ENCODE measurements at regions not wholly inside any gene's neighbourhood (a gene's known extent, or its start where the extent isn't known, plus 50 kb on each side); places are given as distances from the start of the nearest gene placed in this dataset.
"Not testable (repeated sequence)": the region's sequence is repeated elsewhere in the genome, so short reads cannot be mapped to it uniquely, and the experiment has no call there.

DNA sequence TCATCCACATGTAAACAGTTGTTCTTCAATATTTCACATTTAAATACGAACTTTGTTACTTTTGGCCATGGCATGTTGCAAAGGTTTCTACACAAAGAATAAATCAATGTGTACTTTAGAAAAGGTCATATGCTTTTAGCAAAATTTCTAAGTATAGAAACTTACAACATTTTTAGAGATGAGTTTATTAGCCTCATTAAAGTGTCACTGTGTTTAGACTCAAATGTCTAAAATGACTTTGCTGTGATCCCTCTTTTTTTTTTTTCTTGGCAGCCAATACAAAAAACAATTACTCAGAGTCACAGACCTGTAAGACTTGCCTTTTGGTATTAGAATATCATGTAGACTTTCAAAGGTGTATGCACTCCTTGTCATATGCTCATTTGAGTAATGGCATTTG, 349.3 kb upstream of the KIAA1217 start:
- no peak for DNase-seq (ENCODE audit: low read depth, low spot score)
- H3K27ac ChIP-seq, result no peak overlapping the region

DNA sequence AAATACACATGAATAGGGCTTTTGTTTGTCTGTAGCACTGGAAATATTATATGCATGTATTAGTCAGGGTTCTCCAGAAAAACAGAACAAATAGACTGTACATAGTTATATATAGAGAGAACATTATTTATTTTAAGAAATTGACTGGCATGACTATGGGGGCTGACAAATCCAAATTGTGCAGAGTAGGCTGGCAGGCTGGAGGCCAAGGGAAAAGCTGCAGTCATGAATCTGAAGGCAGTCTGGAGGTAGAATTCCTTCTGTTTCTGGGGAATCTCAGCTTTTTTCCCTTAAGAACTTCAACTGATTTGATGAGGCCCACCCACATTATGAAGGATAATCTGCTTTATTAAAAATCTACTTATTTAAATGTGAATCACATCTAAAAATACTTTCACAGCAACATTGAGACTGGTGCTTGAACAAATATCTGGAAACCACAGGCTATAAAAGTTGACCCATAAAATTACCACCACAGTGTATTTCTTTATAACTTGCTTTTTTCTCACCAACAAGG, 344.2 kb upstream of the KIAA1217 start:
- DNase-seq (ENCODE audit: low read depth, low spot score), result no peak
- H3K27ac ChIP-seq, result no peak overlapping the region

DNA sequence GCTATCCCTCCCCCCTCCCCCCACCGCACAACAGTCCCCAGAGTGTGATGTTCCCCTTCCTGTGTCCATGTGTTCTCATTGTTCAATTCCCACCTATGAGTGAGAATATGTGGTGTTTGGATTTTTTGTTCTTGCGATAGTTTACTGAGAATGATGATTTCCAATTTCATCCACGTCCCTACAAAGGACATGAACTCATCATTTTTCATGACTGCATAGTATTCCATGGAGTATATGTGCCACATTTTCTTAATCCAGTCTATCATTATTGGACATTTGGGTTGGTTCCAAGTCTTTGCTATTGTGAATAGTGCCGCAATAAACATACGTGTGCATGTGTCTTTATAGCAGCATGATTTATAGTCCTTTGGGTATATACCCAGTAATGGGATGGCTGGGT, 342.0 kb upstream of the KIAA1217 start:
- not testable (repeated sequence) for H3K27ac ChIP-seq

DNA sequence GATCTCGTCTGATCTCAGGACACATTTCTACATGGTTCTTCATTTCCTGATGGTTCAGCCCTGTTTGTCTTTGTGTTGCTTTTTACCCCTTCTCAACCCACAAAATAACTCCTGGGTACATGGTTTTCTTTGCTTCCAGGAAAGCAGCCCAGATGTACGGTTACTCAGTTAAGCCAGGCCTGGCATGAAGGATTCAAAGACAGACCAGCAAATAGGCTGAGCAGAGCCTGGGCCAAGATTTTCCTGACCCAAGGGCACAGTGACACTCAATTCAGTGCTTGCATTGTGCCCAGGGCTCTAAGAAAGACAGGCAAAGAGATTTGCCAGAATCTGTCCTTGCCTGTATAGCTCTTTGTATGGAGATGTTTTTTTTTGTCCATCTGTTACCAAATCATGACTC, 340.8 kb upstream of the KIAA1217 start:
- H3K27ac ChIP-seq, result no peak overlapping the region
- DNase-seq (ENCODE audit: low read depth, low spot score), result no peak

More for the DNA sequence above, 342.0 kb upstream of the KIAA1217 start:
- not testable (repeated sequence) for DNase-seq (ENCODE audit: low read depth, low spot score)

DNA sequence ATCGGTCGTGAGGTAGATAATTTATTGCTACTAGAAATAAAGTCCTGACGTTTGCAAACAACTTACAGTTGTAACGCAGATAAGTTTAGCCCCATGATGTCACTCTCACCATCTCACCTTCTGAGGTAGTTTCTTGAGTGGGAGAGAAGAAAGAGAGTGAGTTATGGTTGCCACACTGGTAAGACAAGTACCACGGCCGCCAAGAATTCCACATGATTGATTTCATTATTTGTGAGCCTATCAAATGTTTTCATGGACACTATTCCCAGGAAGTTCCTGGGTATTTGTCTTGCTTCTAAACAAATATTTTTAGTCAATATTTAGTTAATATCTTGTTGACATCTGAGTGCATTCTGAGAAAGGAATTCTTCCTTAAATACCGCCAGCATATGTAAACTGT, 339.4 kb upstream of the KIAA1217 start:
- no peak overlapping the region for H3K27ac ChIP-seq
- no peak for DNase-seq (ENCODE audit: low read depth, low spot score)

DNA sequence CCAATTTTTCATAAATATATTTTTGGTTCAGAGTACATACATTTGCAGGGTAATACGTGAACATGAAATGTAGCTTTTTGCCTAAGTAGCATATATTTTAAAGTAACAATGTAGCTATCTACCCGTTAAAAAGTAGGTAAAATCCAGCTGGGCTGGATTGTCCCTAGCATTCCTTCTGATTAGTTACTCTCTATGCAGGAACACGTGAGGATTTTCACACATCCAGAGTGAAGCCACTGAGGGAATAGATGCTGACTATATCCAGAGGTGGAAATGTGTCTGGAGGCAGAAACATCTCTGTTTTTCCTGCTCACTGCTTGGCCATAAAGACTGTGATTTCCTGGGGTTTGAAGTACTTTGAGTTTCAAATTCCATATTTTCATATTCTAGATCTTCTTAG, 338.9 kb upstream of the KIAA1217 start:
- no peak overlapping the region for H3K27ac ChIP-seq
- no peak for DNase-seq (ENCODE audit: low read depth, low spot score)

DNA sequence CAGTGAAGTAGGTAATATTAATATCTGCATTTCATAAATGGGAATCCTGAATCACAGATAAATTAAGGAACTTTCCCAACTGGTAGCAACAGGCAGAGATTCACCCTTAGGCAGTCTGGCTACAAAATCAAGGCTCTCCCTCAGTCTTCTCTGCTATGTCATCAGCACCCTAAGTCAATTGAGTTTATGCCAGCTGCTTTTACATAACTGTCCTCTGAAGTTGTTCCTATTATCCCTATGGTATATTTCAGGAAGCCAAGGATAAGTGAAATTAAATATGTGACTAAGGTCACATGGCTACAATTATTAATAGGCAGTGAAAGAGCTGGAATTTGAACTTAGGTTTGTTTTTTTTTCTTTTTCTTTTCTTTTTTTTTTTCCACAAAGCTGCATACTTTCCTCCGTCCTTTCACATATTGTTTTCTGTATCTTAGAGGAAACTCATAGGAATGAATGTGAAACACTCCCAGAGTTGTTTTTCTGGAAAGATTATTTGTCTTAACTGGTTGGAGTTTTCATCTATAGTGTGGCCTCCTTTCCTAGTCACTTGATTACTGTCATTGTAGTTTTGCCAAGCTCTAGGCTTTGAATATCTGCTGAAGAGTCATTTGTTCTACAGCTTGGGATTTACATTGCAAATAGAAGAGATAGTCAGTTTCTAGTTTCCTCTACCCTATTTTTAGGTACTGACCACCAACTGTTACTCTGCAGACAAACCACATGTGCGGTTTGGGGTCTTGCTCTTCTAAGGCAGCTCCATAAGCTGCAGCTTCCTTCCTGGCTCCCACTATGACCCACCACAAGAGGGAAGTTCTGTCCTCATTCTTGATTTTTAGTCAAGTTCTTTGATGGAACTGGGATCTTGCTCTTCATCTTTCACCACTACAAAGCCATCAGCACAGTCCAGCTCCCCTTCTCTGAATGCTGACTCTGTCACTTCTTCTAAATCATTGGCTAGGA, 338.0 kb upstream of the KIAA1217 start:
- H3K27ac ChIP-seq, result no peak overlapping the region
- DNase-seq (ENCODE audit: low read depth, low spot score), result no peak

DNA sequence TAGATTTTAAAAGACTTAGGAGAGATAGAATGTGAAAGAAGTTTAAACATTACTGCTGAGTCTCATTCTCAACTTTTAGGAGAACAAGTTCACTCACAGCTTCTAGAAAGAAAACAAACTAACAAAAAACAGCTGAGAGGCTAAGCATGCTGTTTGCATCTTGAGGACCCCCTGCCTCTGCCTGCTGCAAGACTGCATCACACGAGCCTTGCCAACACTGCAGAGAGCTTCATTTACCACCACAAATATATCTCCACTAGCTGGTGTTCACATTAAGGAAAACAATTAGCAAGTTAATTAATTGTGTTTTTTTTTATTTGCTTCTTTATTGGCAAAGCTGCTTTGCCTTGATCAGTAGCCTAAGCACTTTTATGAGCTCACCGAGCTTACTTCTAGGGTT, 336.6 kb upstream of the KIAA1217 start:
- DNase-seq (ENCODE audit: low read depth, low spot score), result no peak
- no peak overlapping the region for H3K27ac ChIP-seq

DNA sequence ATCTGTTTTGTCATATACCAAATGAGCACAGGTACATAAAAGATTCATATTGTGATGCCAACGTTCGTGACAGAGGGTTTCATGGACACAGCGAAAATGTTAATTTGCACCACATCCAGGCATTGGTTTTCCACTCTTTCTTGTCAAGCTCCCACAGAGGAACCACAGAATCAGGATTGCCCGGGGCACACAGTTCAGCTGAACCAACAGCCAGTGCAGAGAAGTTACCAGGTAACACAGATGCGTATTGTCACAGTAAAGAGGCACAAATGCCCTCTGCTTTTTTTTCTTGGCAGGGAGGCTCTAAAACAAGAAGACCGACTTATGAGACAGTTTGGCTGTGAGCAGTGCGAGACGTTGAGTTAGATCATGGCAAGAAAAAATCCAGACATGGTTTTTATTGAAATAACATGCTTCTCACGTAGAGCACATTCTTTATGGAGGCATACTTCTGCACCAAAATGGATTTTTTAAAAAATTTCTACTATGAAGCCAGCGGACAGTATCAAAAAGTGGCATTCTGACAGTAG, 331.1 kb upstream of the KIAA1217 start:
- DNase-seq (ENCODE audit: low read depth, low spot score), result no peak
- no peak overlapping the region for H3K27ac ChIP-seq

DNA sequence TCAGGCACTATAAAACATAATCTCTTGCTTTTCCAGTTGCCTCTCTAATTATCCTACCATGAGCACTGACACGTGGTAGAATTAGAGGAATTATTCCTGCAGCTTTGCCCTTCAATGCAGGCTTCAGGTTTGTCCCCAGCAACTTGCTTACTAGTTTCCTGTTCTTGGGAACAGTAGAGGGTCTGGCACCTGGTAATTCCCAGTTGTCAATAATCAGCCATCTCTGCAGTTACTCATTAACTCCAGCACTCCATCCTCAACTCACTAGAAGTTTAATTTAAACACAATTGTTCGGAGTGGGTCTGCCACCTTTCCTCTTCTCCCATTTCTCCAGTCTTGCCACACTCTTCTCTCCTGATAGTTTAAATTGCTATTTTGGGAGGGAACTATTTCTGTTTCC, 324.3 kb upstream of the KIAA1217 start:
- DNase-seq (ENCODE audit: low read depth, low spot score), result no peak
- H3K27ac ChIP-seq, result no peak overlapping the region

DNA sequence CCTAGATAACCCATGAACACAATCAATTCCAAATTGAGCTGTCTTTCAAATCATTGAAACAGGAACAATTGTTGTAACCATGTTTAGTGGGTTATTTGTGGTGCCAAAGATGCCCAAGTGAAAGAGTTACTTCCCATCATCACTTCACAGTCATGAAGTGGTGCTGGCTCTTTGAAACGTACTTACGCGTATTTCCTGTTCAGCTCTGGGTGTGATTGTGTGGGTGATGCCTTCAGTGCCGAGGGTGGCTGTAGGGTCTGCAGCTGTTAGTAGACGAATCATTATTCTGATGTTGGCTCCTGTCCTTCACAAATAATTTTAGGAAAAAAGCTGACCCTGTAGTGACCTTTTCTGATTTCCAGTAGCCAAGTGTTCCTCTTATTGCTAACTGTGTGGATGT, 323.1 kb upstream of the KIAA1217 start:
- DNase-seq (ENCODE audit: low read depth, low spot score), result no peak
- H3K27ac ChIP-seq, result no peak overlapping the region

DNA sequence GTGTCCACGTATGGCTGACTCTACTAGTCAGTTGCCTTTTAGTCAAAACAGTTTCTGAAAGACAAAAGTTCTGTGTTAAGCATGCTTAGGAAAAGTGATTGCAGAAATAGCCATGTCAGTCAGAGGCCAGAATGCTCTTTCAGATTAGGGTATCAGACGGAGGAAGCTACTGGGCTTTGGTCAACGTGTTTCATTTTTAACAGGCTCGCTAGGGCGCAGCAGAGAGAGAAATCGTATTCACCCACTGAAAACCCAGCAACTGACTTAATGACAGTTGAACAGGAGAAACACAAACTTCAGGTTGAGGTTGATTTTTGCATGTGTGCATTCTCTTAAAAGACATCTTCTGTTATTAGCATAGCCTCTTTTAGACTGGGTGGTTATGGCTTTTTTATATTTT, 322.6 kb upstream of the KIAA1217 start:
- DNase-seq (ENCODE audit: low read depth, low spot score), result no peak
- H3K27ac ChIP-seq, result no peak overlapping the region

DNA sequence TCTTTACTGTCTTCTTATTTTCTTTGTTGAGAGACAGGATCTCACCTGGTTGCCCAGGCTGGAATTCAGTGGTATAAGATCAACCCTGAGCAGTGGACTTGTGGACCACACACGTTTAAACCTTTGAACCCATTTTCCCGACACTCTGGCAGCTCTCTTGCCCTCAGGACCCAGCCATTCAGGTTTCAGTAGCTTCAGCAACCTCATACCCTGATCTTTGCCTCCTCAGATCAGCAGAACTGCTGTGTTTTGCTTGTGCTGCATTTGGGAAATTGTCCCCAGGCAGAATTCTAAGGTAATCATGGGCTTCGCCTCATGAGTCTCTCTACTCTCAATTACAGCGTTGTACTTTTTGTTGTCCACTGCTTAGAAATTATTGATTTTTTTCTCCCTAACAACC, 317.6 kb upstream of the KIAA1217 start:
- H3K27ac ChIP-seq, result no peak overlapping the region
- DNase-seq (ENCODE audit: low read depth, low spot score), result no peak

DNA sequence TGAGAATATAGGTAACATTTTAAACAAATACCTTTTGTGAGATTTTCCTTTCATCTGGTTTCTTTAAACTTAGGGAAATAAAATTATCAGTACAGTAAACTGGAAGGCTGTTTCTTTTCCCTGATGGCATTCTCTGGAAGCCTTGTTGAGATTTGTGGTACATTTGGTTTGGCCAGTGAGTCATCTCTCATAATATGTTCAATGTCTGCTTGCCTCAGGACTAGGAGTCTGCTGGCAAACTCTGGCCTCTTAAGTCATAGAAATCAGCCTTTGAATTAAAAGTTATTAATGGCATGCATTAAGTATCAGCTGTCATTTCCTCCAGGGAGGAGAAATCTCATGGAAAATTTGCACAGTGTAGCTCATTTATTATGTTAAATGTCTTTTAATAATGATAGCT, 316.6 kb upstream of the KIAA1217 start:
- DNase-seq (ENCODE audit: low read depth, low spot score), result peak; percentile 16
- no peak overlapping the region for H3K27ac ChIP-seq

DNA sequence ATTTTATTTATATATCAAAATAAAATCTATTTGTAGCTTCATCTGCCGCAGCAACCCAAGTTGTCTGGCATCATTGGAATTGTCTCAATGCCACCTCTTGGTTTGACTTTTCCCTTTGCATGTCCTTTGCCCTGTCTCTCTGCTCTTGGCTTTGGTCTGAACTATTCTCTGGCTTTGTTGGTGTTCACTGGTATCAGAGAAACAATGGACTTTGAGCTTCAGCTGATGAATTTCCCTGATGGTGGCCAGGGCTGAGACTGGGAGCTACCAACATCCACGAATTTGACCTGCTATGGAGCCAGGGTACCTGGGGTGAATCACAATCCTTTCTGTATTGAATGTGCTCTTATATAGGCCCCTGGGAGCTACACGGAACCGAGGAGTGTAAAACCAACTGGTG, 311.7 kb upstream of the KIAA1217 start:
- no peak for DNase-seq (ENCODE audit: low read depth, low spot score)
- no peak overlapping the region for H3K27ac ChIP-seq

DNA sequence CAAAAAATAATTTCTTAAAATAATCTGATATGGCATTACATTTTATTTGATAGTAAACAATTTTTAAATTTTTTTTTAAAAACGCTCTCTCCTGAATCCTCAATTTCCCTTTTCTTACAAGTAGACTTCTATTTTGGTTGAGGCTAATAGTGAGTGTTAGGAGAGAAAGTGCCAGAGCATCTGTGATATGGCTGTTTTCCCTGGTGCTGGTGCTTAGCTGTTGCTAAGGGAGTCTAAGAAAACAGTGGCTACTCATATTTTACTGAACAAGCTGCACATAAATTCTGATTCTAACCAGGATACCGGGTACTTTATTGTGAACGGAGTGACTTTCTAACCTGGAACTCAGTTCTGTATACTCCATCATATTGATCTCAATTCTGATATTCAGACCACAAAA, 311.1 kb upstream of the KIAA1217 start:
- no peak overlapping the region for H3K27ac ChIP-seq
- DNase-seq (ENCODE audit: low read depth, low spot score), result no peak

DNA sequence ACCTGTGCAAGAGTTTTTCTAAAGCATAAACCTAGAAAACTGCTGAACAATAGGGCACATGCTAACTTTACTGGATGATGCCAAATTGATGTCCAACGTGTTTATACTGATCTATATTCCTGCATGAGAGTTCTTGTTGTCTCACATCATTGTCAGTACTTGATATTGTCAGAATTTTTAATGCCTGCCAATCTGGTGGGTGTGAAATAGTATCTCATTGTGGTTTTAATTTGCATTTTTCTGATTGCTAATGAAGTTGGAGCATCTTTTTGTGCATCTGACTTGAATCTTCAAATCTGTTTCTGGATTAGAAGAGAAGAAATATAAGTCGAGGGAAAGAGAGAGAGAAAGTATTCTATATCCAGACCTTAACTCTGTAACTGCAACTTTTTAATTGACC, 309.8 kb upstream of the KIAA1217 start:
- H3K27ac ChIP-seq, result no peak overlapping the region
- DNase-seq (ENCODE audit: low read depth, low spot score), result no peak

DNA sequence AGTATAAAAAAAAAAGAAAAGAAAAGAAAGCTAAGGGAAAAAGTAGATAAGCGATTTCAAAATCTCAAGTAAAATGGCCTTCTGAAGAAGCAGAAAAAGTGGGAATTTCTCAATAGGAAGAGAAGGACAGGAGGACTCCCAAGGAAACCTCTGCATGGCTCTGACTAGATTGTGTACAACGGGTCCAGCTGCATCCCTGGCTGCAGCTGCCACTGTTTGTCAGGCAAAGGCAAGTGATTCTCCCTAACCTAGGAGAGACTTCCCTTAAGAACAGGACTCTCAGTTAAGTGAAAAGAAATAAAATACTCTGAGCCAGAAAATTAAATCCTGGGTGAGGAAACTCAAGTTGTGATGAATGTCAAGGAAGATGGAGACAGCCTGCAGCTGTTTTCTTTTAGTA, 298.6 kb upstream of the KIAA1217 start:
- DNase-seq (ENCODE audit: low read depth, low spot score), result no peak
- no peak overlapping the region for H3K27ac ChIP-seq

DNA sequence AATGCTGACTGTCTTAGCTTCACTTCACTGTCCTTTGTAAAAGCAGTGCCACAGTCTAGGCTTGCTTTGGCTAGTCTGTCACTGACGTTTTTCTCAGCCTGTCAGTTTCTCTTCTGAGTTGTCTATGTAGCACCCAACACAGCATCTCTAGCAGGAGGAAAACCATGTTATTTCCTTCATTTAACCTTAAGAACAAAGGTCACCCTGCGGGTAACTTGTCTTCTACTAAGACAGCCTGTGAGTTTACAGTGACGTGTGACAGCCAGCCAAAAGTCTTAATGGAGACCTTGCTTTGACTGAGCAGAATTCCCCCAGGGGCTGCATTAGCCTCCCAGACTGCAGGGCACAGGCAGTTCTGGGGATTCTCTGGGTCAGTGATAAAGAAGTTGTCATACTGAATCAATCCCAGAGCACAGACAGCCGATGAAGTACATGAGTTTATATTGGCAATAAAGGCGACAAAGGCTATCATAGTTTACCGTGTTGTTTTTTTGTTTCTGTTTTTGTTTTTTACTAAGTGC, 296.0 kb upstream of the KIAA1217 start:
- DNase-seq (ENCODE audit: low read depth, low spot score), result no peak
- no peak overlapping the region for H3K27ac ChIP-seq

DNA sequence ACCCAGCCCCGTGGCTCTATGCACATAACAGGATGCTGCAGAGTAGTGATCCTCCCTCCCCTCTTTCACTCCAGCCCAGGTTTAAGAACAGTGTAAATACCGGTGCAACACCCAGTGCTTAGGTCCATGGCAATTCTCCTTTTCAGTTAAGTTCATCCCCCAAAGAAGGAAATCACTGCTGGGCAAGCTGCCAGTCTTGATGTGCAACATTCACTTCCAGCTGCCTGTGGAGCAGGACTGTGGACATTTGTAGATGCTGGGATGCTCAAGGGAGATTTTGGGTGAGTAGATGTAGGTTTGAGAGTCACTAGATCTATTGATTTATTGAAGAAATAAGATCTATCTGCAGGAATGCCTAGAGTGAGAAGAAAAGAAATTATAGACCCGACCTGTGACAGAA, 294.3 kb upstream of the KIAA1217 start:
- H3K27ac ChIP-seq, result no peak overlapping the region
- no peak for DNase-seq (ENCODE audit: low read depth, low spot score)

DNA sequence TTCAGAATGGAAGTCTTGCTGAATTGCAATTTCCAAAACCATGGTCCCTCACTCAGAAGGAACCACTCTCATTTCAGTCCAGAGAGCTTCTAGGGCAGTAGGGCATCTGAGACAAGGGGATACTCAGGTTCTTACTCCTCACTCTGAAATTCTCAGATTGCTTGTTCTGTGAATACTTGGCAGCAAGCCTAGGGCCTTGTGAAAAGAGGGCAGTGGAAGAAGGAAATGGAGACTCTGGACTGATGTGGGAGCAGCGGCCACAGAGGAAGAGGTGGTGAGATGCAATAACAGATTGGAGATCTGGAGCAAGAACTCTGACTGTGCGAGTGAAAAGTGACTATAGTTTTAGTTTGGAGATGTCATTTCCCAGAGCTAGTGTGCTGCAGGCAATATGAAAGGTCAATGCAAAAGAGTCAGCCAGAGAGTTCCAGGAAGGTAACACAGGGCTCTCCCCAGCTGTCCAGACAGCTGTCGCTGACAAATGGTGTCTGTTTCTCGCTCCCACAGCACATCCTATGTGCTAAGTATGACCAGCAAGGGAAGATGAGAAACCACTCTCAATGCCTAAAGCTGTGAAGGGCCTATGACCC, 291.6 kb upstream of the KIAA1217 start:
- DNase-seq (ENCODE audit: low read depth, low spot score), result no peak
- no peak overlapping the region for H3K27ac ChIP-seq
